Glutamatergic neuron (in vitro differentiated cells): ENCODE measurements at regions not wholly inside any gene's neighbourhood (a gene's known extent, or its start where the extent isn't known, plus 50 kb on each side); places are given as distances from the start of the nearest gene placed in this dataset.

Experiments used
- DNase-seq: peaks from one replicate; pipeline ENCODE4 v3.0.0; 2022
- H3K27ac Mint-ChIP-seq: one replicate; pipeline ENCODE4 v1.8.0; 2020; ENCODE audit warnings: mild to moderate bottlenecking, mixed read lengths, inconsistent platforms; ENCODE audit not compliant: unreplicated experiment
- H3K27me3 Mint-ChIP-seq: one replicate; pipeline ENCODE4 v1.8.0; 2020; ENCODE audit warnings: mild to moderate bottlenecking, moderate library complexity, mixed read lengths, inconsistent platforms; ENCODE audit not compliant: unreplicated experiment
- H3K36me3 Mint-ChIP-seq: one replicate; pipeline ENCODE4 v1.8.0; 2020; ENCODE audit warnings: mild to moderate bottlenecking, mixed read lengths, inconsistent platforms; ENCODE audit not compliant: unreplicated experiment
- H3K4me1 Mint-ChIP-seq: one replicate; pipeline ENCODE4 v1.8.0; 2020; ENCODE audit warnings: mild to moderate bottlenecking, low read depth, mixed read lengths, inconsistent platforms; ENCODE audit not compliant: unreplicated experiment
- H3K4me3 Mint-ChIP-seq: one replicate; pipeline ENCODE4 v1.8.0; 2020; ENCODE audit warnings: mild to moderate bottlenecking, mixed read lengths, inconsistent platforms; ENCODE audit not compliant: unreplicated experiment
- H3K9me3 Mint-ChIP-seq: one replicate; pipeline ENCODE4 v1.8.0; 2020; ENCODE audit warnings: mild to moderate bottlenecking, moderate library complexity, mixed read lengths, inconsistent platforms; ENCODE audit not compliant: unreplicated experiment
- CTCF ChIP-seq: fragments of 200-600 bp; sonication (generic); IDR thresholded peaks from one replicate; pipeline ENCODE4 v1.5.0; 2021; ENCODE audit not compliant: partially characterized antibody, unreplicated experiment

- Mint-ChIP-seq H3K4me3 (no peak overlapping the region), H3K36me3 (no peaks in the 10 kb centered on the region), H3K27me3 (peaks cover 14% of the 10 kb centered on the region), H3K27ac (no peak overlapping the region), H3K4me1 (peaks cover 3% of the 10 kb centered on the region), H3K9me3 (no peaks in the 10 kb centered on the region)
- no peak for TF ChIP-seq CTCF
- DNase-seq = no peak
These were observed 262.5 kb downstream of the CGGBP1 start for GRCh38 chr3:87796137-87796842.

- H3K4me1 Mint-ChIP-seq = peaks cover 3% of the 10 kb centered on the region
- DNase-seq = no peak
- H3K36me3 Mint-ChIP-seq = no peaks in the 10 kb centered on the region
- TF ChIP-seq CTCF = no peak
- no peaks in the 10 kb centered on the region for H3K9me3 Mint-ChIP-seq
- H3K27ac Mint-ChIP-seq = no peak overlapping the region
- no peak overlapping the region for H3K4me3 Mint-ChIP-seq
- H3K27me3 Mint-ChIP-seq = peaks cover 14% of the 10 kb centered on the region
These were observed 263.1 kb downstream of the CGGBP1 start for GRCh38 chr3:87795701-87796100.

GRCh38 chr3:87793337-87793877 is 265.4 kb downstream of the CGGBP1 start:
- no peak for DNase-seq
- Mint-ChIP-seq H3K27ac (no peak overlapping the region), H3K4me1 (peaks cover 3% of the 10 kb centered on the region), H3K36me3 (no peaks in the 10 kb centered on the region), H3K4me3 (peak overlapping the region; percentile 87), H3K27me3 (peaks cover 14% of the 10 kb centered on the region), H3K9me3 (no peaks in the 10 kb centered on the region)
- no peak for TF ChIP-seq CTCF

DNA sequence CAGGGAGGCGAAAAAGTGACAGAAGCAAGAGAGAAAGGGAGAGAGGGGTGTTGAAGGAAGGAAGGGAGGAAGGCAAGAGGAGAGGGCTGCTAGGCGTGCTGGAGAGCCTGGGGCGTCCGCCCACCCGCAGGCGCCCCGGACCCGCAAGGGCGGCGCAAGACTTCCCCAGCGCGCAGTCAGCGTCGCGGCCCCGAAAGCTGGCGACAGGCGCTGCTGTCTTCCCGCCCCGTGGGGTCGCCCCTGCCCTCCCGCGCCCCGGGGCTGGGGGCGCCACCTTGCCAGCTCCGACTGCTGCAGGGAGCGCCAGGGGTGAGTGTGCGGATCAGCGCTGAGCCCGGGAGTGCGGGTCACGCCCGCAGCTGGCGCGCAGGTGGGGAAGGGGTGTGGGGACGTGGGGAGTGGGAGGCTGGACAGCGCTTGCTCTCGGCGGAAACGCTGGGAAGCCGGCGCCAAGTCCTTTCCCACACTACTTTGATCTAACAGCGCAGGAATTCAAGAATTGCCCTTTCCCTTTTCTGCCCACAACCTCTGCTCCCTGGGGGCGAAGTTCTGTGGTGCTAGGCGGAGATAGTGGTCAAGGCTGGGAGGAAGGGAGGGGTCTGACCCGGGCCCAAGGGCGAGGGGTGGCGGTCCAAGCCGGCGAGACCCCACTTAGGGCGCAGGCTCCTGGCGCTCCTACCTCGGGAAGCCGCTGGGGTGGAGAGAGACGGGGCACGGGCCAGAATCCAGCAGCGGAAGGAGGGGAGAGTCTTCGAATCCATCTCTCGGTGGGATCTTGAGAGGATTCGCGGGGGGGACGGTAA is 266.1 kb downstream of the CGGBP1 start, which contains the start of gene HTR1F:
Gene HTR1F, plus strand, starts transcription at position 173 of the 803 bp plus-strand sequence.
- Mint-ChIP-seq H3K27me3 (peaks cover 14% of the 10 kb centered on the region), H3K4me3 (peak within 1 kb of the TSS; percentile 98), H3K9me3 (no peaks in the 10 kb centered on the region), H3K36me3 (no peaks in the 10 kb centered on the region), H3K27ac (no peak within 1 kb of the TSS), H3K4me1 (peaks cover 3% of the 10 kb centered on the region)
- peak; percentile 57 for DNase-seq
- no peak for TF ChIP-seq CTCF

GRCh38 chr3:87792198-87792533 is 266.6 kb downstream of the CGGBP1 start:
- Mint-ChIP-seq H3K27ac (no peak overlapping the region), H3K36me3 (no peaks in the 10 kb centered on the region), H3K4me3 (peak overlapping the region; percentile 98), H3K4me1 (peaks cover 3% of the 10 kb centered on the region), H3K9me3 (no peaks in the 10 kb centered on the region), H3K27me3 (peaks cover 12% of the 10 kb centered on the region)
- TF ChIP-seq CTCF = no peak
- no peak for DNase-seq
